HepG2 (cell line): ENCODE measurements at regions not wholly inside any gene's neighbourhood (a gene's known extent, or its start where the extent isn't known, plus 50 kb on each side); places are given as distances from the start of the nearest gene placed in this dataset.

Experiments
- AHDC1 ChIP-seq: sonication (generic); formaldehyde crosslinking; IDR thresholded peaks from 2 replicates; pipeline ENCODE4 v1.5.1; 2020; ENCODE audit warnings: mild to moderate bottlenecking, missing genetic modification reagents, borderline replicate concordance
- KLF9 ChIP-seq: IDR thresholded peaks from 2 replicates; pipeline ENCODE4 v1.6.1; 2016; ENCODE audit warnings: low read depth
- NFKB2 ChIP-seq: sonication (generic); formaldehyde crosslinking; IDR thresholded peaks from 2 replicates; pipeline ENCODE4 v1.4.0; 2020; ENCODE audit warnings: missing genetic modification reagents, borderline replicate concordance
- ZHX2 ChIP-seq, 2 experiments: sonication (generic) in 1 of 2; formaldehyde crosslinking in 1 of 2; IDR thresholded peaks; 2 replicates each; pipeline versions ENCODE4 v1.6.1 to v1.9.0; 2014 to 2022; ENCODE audit warnings: antibody characterized with exemption in 1 of 2, borderline replicate concordance in 1 of 2, inconsistent platforms in 1 of 2, low read depth in 1 of 2, missing genetic modification reagents in 1 of 2
- ZKSCAN5 ChIP-seq: sonication (generic); formaldehyde crosslinking; IDR thresholded peaks from 2 replicates; pipeline ENCODE4 v1.5.1; 2020; ENCODE audit warnings: mild to moderate bottlenecking, missing genetic modification reagents
- ZNF142 ChIP-seq: sonication (generic); formaldehyde crosslinking; IDR thresholded peaks from 2 replicates; pipeline ENCODE4 v1.4.0; 2020; ENCODE audit warnings: missing genetic modification reagents
- ZNF232 ChIP-seq: sonication (generic); formaldehyde crosslinking; IDR thresholded peaks from 2 replicates; pipeline ENCODE4 v1.4.0; 2020; ENCODE audit warnings: missing genetic modification reagents, borderline replicate concordance
- ZNF543 ChIP-seq: sonication (generic); formaldehyde crosslinking; IDR thresholded peaks from 2 replicates; pipeline ENCODE4 v1.4.0; 2020; ENCODE audit warnings: mild to moderate bottlenecking, missing genetic modification reagents
- ZNF629 ChIP-seq: sonication (generic); formaldehyde crosslinking; conservative IDR thresholded peaks from 2 replicates; pipeline ENCODE4 v1.5.0; 2020; ENCODE audit warnings: missing genetic modification reagents

GRCh38 chr2:145350011-145350410 is 830.1 kb upstream of the ZEB2 start (continued):
- no peak for TF ChIP-seq ZNF142 (CRISPR knock-in tag)
- TF ChIP-seq ZHX2 (IDR thresholded peaks at IDR 0.05; ENCODE audit: low read depth) = no peak
- no peak for TF ChIP-seq ZHX2 (CRISPR knock-in tag; IDR thresholded peaks at IDR 0.05; ENCODE audit: borderline replicate concordance)
- TF ChIP-seq ZNF232 (CRISPR knock-in tag) = no peak
- no peak for TF ChIP-seq NFKB2
- no peak for TF ChIP-seq ZNF543
- no peak for TF ChIP-seq KLF9
- no peak for TF ChIP-seq ZNF629 (CRISPR knock-in tag)
- no peak for TF ChIP-seq ZKSCAN5 (CRISPR knock-in tag)
- no peak for TF ChIP-seq AHDC1 (CRISPR knock-in tag)
